ENCODE measurements at regions not wholly inside any gene's neighbourhood (a gene's known extent, or its start where the extent isn't known, plus 50 kb on each side); places are given as distances from the start of the nearest gene placed in this dataset.
A peak's percentile ranks its signal among the peaks of the same experiment; 100 is the strongest.

DNA sequence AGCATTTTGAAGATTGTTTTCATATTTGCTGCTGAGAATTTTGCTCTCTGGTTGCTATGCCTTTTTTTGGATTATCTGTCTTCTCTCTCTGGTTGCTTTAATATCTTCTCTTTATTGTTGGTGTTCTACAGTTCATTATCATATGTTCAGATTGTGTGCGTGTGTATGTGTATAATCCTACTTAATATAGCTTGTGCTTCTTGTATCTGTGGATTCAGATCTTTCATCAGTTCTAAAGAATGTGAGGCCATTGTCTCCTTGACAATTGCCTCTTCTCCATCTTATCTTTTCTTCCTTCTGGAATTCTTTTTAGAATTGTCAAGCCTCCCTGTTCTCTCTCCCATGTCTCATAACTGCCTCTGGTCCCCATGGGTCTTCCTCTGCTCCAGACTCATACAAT, 195.4 kb downstream of the CDC5L start:
- H3K27me3 ChIP-seq (ENCODE audit: insufficient read depth, low read length, poor library complexity, severe bottlenecking) = no peaks in the 10 kb centered on the region
- no peak overlapping the region for H3K4me2 ChIP-seq (ENCODE audit: low read depth, low read length, poor library complexity, severe bottlenecking)
- peaks cover 10% of the 10 kb centered on the region; the same call in 1 of the 2 replicates for H3K9me3 ChIP-seq (ENCODE audit: insufficient read depth, low read depth, low read length)
- no peaks in the 10 kb centered on the region for H3K79me2 ChIP-seq (ENCODE audit: insufficient read depth, low read length)
- H3K9ac ChIP-seq (ENCODE audit: low read depth, low read length, poor library complexity, severe bottlenecking) = no peak overlapping the region
- no peak overlapping the region for H2AFZ ChIP-seq (ENCODE audit: low read length)
- H4K20me1 ChIP-seq (ENCODE audit: insufficient read depth, low read length, poor library complexity, severe bottlenecking) = no peaks in the 10 kb centered on the region
- H3F3A ChIP-seq (ENCODE audit: low read depth) = no peaks in the 10 kb centered on the region
- TF ChIP-seq EZH2phosphoT487 (IDR thresholded peaks at IDR 0.05; ENCODE audit: borderline replicate concordance) = no peak
- TF ChIP-seq, protein P1, sequence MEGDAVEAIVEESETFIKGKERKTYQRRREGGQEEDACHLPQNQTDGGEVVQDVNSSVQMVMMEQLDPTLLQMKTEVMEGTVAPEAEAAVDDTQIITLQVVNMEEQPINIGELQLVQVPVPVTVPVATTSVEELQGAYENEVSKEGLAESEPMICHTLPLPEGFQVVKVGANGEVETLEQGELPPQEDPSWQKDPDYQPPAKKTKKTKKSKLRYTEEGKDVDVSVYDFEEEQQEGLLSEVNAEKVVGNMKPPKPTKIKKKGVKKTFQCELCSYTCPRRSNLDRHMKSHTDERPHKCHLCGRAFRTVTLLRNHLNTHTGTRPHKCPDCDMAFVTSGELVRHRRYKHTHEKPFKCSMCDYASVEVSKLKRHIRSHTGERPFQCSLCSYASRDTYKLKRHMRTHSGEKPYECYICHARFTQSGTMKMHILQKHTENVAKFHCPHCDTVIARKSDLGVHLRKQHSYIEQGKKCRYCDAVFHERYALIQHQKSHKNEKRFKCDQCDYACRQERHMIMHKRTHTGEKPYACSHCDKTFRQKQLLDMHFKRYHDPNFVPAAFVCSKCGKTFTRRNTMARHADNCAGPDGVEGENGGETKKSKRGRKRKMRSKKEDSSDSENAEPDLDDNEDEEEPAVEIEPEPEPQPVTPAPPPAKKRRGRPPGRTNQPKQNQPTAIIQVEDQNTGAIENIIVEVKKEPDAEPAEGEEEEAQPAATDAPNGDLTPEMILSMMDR (conservative IDR thresholded peaks at IDR 0.05; ENCODE audit: low read length) = no peak
- no peaks in the 10 kb centered on the region for H3K9me2 ChIP-seq (replicated peaks; ENCODE audit: low read depth, low read length)
- H3K4me3 ChIP-seq (ENCODE audit: low read length, poor library complexity, severe bottlenecking) = no peak overlapping the region
- no peaks in the 10 kb centered on the region for H3K4me1 ChIP-seq (ENCODE audit: insufficient read depth, low read length, poor library complexity, severe bottlenecking)
- H3K36me3 ChIP-seq (ENCODE audit: insufficient read depth, low read length) = no peaks in the 10 kb centered on the region

DNA sequence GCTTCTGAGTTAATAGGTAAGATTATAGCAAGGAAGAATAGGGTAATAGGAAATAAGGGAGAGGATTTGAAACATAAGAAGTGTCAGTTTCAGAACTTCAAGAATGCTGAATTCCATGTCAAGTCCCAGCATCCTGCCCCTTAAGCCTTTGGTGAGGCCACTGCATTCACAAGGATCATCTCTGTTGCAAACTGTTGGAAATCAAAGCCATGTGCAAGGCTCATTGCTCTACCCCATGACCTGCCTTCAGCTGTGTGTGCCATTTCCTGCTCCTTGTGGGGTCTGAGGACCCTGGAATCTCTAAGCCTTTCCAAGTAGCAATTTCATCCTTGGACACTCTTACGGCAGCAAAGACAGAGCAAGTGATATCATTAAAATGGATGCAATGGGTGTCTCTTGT, 203.0 kb downstream of the CDC5L start:
- Histone ChIP-seq H3F3A (ENCODE audit: low read depth) (no peaks in the 10 kb centered on the region), H3K9me2 (replicated peaks; ENCODE audit: low read depth, low read length) (no peaks in the 10 kb centered on the region), H3K4me3 (ENCODE audit: low read length, poor library complexity, severe bottlenecking) (no peak overlapping the region), H3K36me3 (ENCODE audit: insufficient read depth, low read length) (no peaks in the 10 kb centered on the region), H3K9ac (ENCODE audit: low read depth, low read length, poor library complexity, severe bottlenecking) (no peak overlapping the region), H2AFZ (ENCODE audit: low read length) (no peak overlapping the region), H4K20me1 (ENCODE audit: insufficient read depth, low read length, poor library complexity, severe bottlenecking) (no peaks in the 10 kb centered on the region), H3K4me1 (ENCODE audit: insufficient read depth, low read length, poor library complexity, severe bottlenecking) (no peaks in the 10 kb centered on the region), H3K79me2 (ENCODE audit: insufficient read depth, low read length) (no peaks in the 10 kb centered on the region), H3K9me3 (ENCODE audit: insufficient read depth, low read depth, low read length) (no peaks in the 10 kb centered on the region), H3K4me2 (ENCODE audit: low read depth, low read length, poor library complexity, severe bottlenecking) (no peak overlapping the region), H3K27me3 (ENCODE audit: insufficient read depth, low read length, poor library complexity, severe bottlenecking) (no peaks in the 10 kb centered on the region)
- no peak for TF ChIP-seq EZH2phosphoT487 (IDR thresholded peaks at IDR 0.05; ENCODE audit: borderline replicate concordance)
- TF ChIP-seq, protein P1 (conservative IDR thresholded peaks at IDR 0.05; ENCODE audit: low read length) = no peak

DNA sequence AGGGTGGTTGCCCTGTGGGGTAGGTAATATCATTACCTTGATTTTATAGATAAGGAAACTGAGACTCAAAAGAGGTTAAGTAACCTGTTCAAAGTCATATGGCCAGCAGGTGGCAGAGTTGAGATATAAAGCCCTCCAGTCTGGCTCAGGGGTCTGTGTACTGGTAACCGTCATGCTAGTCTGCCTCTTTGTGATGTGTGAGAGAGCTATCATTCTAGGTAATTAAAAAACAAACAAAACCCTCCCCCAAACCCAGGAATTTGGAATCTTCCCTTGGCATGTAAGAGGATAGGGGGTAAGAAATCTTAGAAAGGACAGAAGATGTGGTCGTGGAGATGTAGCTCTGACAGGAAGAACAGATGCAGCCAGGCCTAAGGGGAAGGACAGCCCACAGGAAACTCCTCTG, 206.0 kb downstream of the CDC5L start:
- TF ChIP-seq, protein P1 (conservative IDR thresholded peaks at IDR 0.05; ENCODE audit: low read length) = peak; percentile 80
- no peak for TF ChIP-seq EZH2phosphoT487 (IDR thresholded peaks at IDR 0.05; ENCODE audit: borderline replicate concordance)
- H3K9me3 ChIP-seq (ENCODE audit: insufficient read depth, low read depth, low read length) = no peaks in the 10 kb centered on the region
- no peak overlapping the region for H3K4me2 ChIP-seq (ENCODE audit: low read depth, low read length, poor library complexity, severe bottlenecking)
- H3K9me2 ChIP-seq (replicated peaks; ENCODE audit: low read depth, low read length) = no peaks in the 10 kb centered on the region
- no peaks in the 10 kb centered on the region for H3K79me2 ChIP-seq (ENCODE audit: insufficient read depth, low read length)
- no peaks in the 10 kb centered on the region for H3K4me1 ChIP-seq (ENCODE audit: insufficient read depth, low read length, poor library complexity, severe bottlenecking)
- no peak overlapping the region for H3K4me3 ChIP-seq (ENCODE audit: low read length, poor library complexity, severe bottlenecking)
- H2AFZ ChIP-seq (ENCODE audit: low read length) = peak overlapping the region; percentile 53; the same call in 1 of the 2 replicates
- H3K9ac ChIP-seq (ENCODE audit: low read depth, low read length, poor library complexity, severe bottlenecking) = no peak overlapping the region
- H3K36me3 ChIP-seq (ENCODE audit: insufficient read depth, low read length) = no peaks in the 10 kb centered on the region
- no peaks in the 10 kb centered on the region for H4K20me1 ChIP-seq (ENCODE audit: insufficient read depth, low read length, poor library complexity, severe bottlenecking)
- no peaks in the 10 kb centered on the region for H3K27me3 ChIP-seq (ENCODE audit: insufficient read depth, low read length, poor library complexity, severe bottlenecking)
- H3F3A ChIP-seq (ENCODE audit: low read depth) = no peaks in the 10 kb centered on the region

Measured in Loucy (cell line).